Tibial nerve (tissue), 4 donors: ENCODE measurements at regions not wholly inside any gene's neighbourhood (a gene's known extent, or its start where the extent isn't known, plus 50 kb on each side); places are given as distances from the start of the nearest gene placed in this dataset.

Experiments
- CTCF ChIP-seq, 5 experiments: fragments of 200-600 bp in 3 of 5; fragments of 450-650 bp in 2 of 5; sonication (generic) in 3 of 5; IDR thresholded peaks; one replicate each; pipeline ENCODE4 v1.5.1; 2016 to 2019; ENCODE audit warnings: antibody characterized with exemption in 5 of 5, mild to moderate bottlenecking in 3 of 5, moderate library complexity in 2 of 5
- EP300 ChIP-seq, 2 donors: sonication (generic); formaldehyde crosslinking; IDR thresholded peaks; one replicate each; pipeline ENCODE4 v1.6.1; 2017; ENCODE audit warnings: antibody characterized with exemption in 2 of 2, mild to moderate bottlenecking in 1 of 2
- POLR2A ChIP-seq, 2 donors: fragments of 450-650 bp; IDR thresholded peaks; one replicate each; pipeline ENCODE4 v1.6.1; 2017; ENCODE audit warnings: antibody characterized with exemption in 2 of 2, mild to moderate bottlenecking in 2 of 2, moderate library complexity in 2 of 2

GRCh38 chr6:9986273-9986672 lies 428.6 kb downstream of the TFAP2A start:
- TF ChIP-seq CTCF (IDR thresholded peaks at IDR 0.05) = no peak
- TF ChIP-seq EP300 (IDR thresholded peaks at IDR 0.05) = no peak
- no peak for TF ChIP-seq POLR2A (IDR thresholded peaks at IDR 0.05)
